T-helper 22 cell (primary cell): ENCODE measurements at regions not wholly inside any gene's neighbourhood (a gene's known extent, or its start where the extent isn't known, plus 50 kb on each side); places are given as distances from the start of the nearest gene placed in this dataset.

Experiments
- DNase-seq: peaks from one replicate; pipeline ENCODE4 v3.0.0-alpha.2; 2020; ENCODE audit warnings: low read depth

- no peak for DNase-seq
Observed at GRCh38 chr7:3234851-3235250, 66.2 kb upstream of the SDK1 start.

GRCh38 chr7:3235322-3235721 is 65.7 kb upstream of the SDK1 start:
- no peak for DNase-seq

- no peak for DNase-seq
Observed at GRCh38 chr7:3236268-3236667, 64.8 kb upstream of the SDK1 start.

- DNase-seq, result no peak
Observed at GRCh38 chr7:3238525-3239210, 62.4 kb upstream of the SDK1 start.

- no peak for DNase-seq
Observed at GRCh38 chr7:3239291-3239691, 61.8 kb upstream of the SDK1 start.

- no peak for DNase-seq
Observed at GRCh38 chr7:3240826-3241430, 60.1 kb upstream of the SDK1 start.

- no peak for DNase-seq
Observed at GRCh38 chr7:3241686-3242258, 59.3 kb upstream of the SDK1 start.

GRCh38 chr7:3242398-3242972 is 58.6 kb upstream of the SDK1 start:
- DNase-seq, result no peak

GRCh38 chr7:3243256-3243655 is 57.8 kb upstream of the SDK1 start:
- no peak for DNase-seq

- no peak for DNase-seq
Observed at GRCh38 chr7:3243680-3244079, 57.4 kb upstream of the SDK1 start.

- DNase-seq, result no peak
Observed at GRCh38 chr7:3244241-3244814, 56.7 kb upstream of the SDK1 start.

GRCh38 chr7:3245077-3245476 is 56.0 kb upstream of the SDK1 start:
- no peak for DNase-seq

GRCh38 chr7:3245721-3246120 is 55.3 kb upstream of the SDK1 start:
- no peak for DNase-seq

GRCh38 chr7:3246127-3246526 is 54.9 kb upstream of the SDK1 start:
- no peak for DNase-seq

- DNase-seq, result no peak
Observed at GRCh38 chr7:3246651-3247050, 54.4 kb upstream of the SDK1 start.

GRCh38 chr7:3250725-3251124 is 50.3 kb upstream of the SDK1 start:
- no peak for DNase-seq
